H1 (cell line): ENCODE measurements at regions not wholly inside any gene's neighbourhood (a gene's known extent, or its start where the extent isn't known, plus 50 kb on each side); places are given as distances from the start of the nearest gene placed in this dataset.

Source experiments
- CTCF ChIA-PET: fragments of 300-600 bp; sonication (Branson Sonifier 250); formaldehyde crosslinking; loops from one replicate; lab custom pipeline; 2021; ENCODE audit not compliant: partially characterized antibody; lab: Charles Lee
- POLR2A ChIA-PET: fragments of 300-600 bp; sonication (Branson Sonifier 250); formaldehyde crosslinking; loops from one replicate; lab custom pipeline; 2021; ENCODE audit warnings: inconsistent platforms; ENCODE audit not compliant: partially characterized antibody; lab: Charles Lee
- DNase-seq, 2 experiments: peaks; one replicate each; pipeline versions ENCODE4 v3.0.0 to v3.0.0-alpha.2; 2010 to 2022; ENCODE audit warnings: low spot score in 2 of 2, low read depth in 1 of 2, mixed read lengths in 1 of 2
- FAIRE-seq: peaks from 2 replicates; lab custom pipeline; 2011; peaks lifted over from hg19 to GRCh38; lab: Jason Lieb, UNC
- H2AFZ ChIP-seq: 2 replicates; pipeline ENCODE4 v1.8.1; 2012; ENCODE audit warnings: low read length, inconsistent platforms
- H2AK5ac ChIP-seq: 2 replicates; pipeline ENCODE4 v1.6.1; 2013; ENCODE audit warnings: low read depth, low read length
- H2BK120ac ChIP-seq: replicated peaks from 2 replicates; pipeline ENCODE3; 2013; ENCODE audit warnings: low read depth, low read length, inconsistent platforms
- H2BK12ac ChIP-seq: 2 replicates; pipeline ENCODE4 v1.6.1; 2013; ENCODE audit warnings: low read depth, low read length
- H2BK15ac ChIP-seq: 2 replicates; pipeline ENCODE4 v1.6.1; 2013; ENCODE audit warnings: low read length
- H2BK20ac ChIP-seq: 2 replicates; pipeline ENCODE4 v1.6.1; 2013; ENCODE audit warnings: low read length
- H2BK5ac ChIP-seq: 2 replicates; pipeline ENCODE4 v1.6.1; 2013; ENCODE audit warnings: low read depth, low read length
- H3K14ac ChIP-seq: 2 replicates; pipeline ENCODE4 v1.6.1; 2013; ENCODE audit warnings: inconsistent platforms; ENCODE audit not compliant: insufficient read length
- H3K18ac ChIP-seq: 2 replicates; pipeline ENCODE4 v1.6.1; 2013; ENCODE audit warnings: low read length; ENCODE audit errors: extremely low read depth
- H3K23ac ChIP-seq: 2 replicates; pipeline ENCODE4 v1.6.1; 2013; ENCODE audit warnings: inconsistent platforms; ENCODE audit not compliant: insufficient read length
- H3K23me2 ChIP-seq: 2 replicates; pipeline ENCODE4 v1.6.1; 2013; ENCODE audit warnings: low read depth, low read length
- H3K27ac ChIP-seq: 2 replicates; pipeline ENCODE4 v1.6.1; 2011; ENCODE audit warnings: low read depth, low read length, inconsistent platforms
- H3K27me3 ChIP-seq, 4 experiments: replicated peaks in 1 of 4; 1 replicate in 1 of 4; 2 replicates in 3 of 4; pipeline versions ENCODE4 v1.6.1 to v1.8.1; 2011 to 2013; ENCODE audit warnings: low read length in 3 of 4, mild to moderate bottlenecking in 3 of 4, inconsistent platforms in 2 of 4, mixed read lengths in 2 of 4, moderate library complexity in 1 of 4; ENCODE audit not compliant: control insufficient read depth in 3 of 4, insufficient read depth in 3 of 4; ENCODE audit errors: extremely low read depth in 1 of 4
- H3K36me3 ChIP-seq, 4 experiments: 2 replicates each; pipeline versions ENCODE4 v1.6.1 to v1.8.1; 2011 to 2013; ENCODE audit warnings: mild to moderate bottlenecking in 4 of 4, low read length in 3 of 4, moderate library complexity in 2 of 4, control low read depth in 1 of 4, inconsistent platforms in 1 of 4; ENCODE audit not compliant: insufficient read depth in 4 of 4, control insufficient read depth in 2 of 4
- H3K4ac ChIP-seq: replicated peaks from 2 replicates; pipeline ENCODE3; 2013; ENCODE audit warnings: low read length, low read depth, mixed read lengths, inconsistent platforms; ENCODE audit not compliant: insufficient read length
- H3K4me1 ChIP-seq, 4 experiments: replicated peaks in 1 of 4; 1 replicate in 1 of 4; 2 replicates in 3 of 4; pipeline versions ENCODE4 v1.6.1 to v1.8.1; 2011 to 2013; ENCODE audit warnings: low read length in 3 of 4, inconsistent platforms in 2 of 4, mixed read lengths in 1 of 4; ENCODE audit not compliant: insufficient read depth in 4 of 4, control insufficient read depth in 3 of 4
- H3K4me2 ChIP-seq, 2 experiments: 2 replicates each; pipeline versions ENCODE4 v1.6.1 to v1.8.1; 2011 to 2013; ENCODE audit warnings: low read depth in 2 of 2, low read length in 2 of 2, control low read depth in 1 of 2, inconsistent platforms in 1 of 2, mild to moderate bottlenecking in 1 of 2; ENCODE audit not compliant: insufficient read depth in 1 of 2
- H3K4me3 ChIP-seq, 4 experiments: fragments of 200-600, 300-600 bp in 1 of 4; sonication (generic), shearing (Covaris generic), sonication (Bioruptor Twin) in 1 of 4; 2 replicates each; pipeline versions ENCODE4 v1.5.1 to v1.8.1; 2011 to 2016; ENCODE audit warnings: low read length in 4 of 4, low read depth in 3 of 4, control low read depth in 2 of 4, inconsistent platforms in 2 of 4, mild to moderate bottlenecking in 2 of 4, mixed read lengths in 1 of 4, moderate library complexity in 1 of 4; ENCODE audit not compliant: insufficient read depth in 2 of 4; ENCODE audit errors: extremely low read depth in 1 of 4
- H3K56ac ChIP-seq: replicated peaks from 2 replicates; pipeline ENCODE3; 2013; ENCODE audit warnings: low read depth, mild to moderate bottlenecking, mixed read lengths, low read length, inconsistent platforms; ENCODE audit not compliant: insufficient read length
- H3K79me1 ChIP-seq: 2 replicates; pipeline ENCODE4 v1.6.1; 2013; ENCODE audit warnings: low read depth, low read length, control low read depth
- H3K79me2 ChIP-seq, 2 experiments: 2 replicates each; pipeline versions ENCODE4 v1.6.1 to v1.8.1; 2012 to 2013; ENCODE audit warnings: low read length in 2 of 2, mild to moderate bottlenecking in 2 of 2, inconsistent platforms in 1 of 2; ENCODE audit not compliant: insufficient read depth in 2 of 2, control insufficient read depth in 1 of 2
- H3K9ac ChIP-seq, 4 experiments: replicated peaks in 1 of 4; 1 replicate in 1 of 4; 2 replicates in 3 of 4; pipeline versions ENCODE4 v1.6.1 to v1.8.1; 2011 to 2013; ENCODE audit warnings: low read depth in 3 of 4, low read length in 3 of 4, control low read depth in 2 of 4, mild to moderate bottlenecking in 2 of 4, moderate library complexity in 2 of 4, inconsistent platforms in 1 of 4; ENCODE audit errors: extremely low read depth in 1 of 4
- H3K9me3 ChIP-seq, 2 experiments: 2 replicates each; pipeline versions ENCODE4 v1.6.1 to v1.8.1; 2012 to 2013; ENCODE audit warnings: mild to moderate bottlenecking in 2 of 2, moderate library complexity in 2 of 2, control low read depth in 1 of 2, inconsistent platforms in 1 of 2, low read depth in 1 of 2, low read length in 1 of 2, mixed read lengths in 1 of 2; ENCODE audit not compliant: insufficient read depth in 2 of 2
- H4K20me1 ChIP-seq, 2 experiments: replicated peaks in 1 of 2; 2 replicates each; pipeline versions ENCODE3 to v1.8.1; 2011 to 2013; ENCODE audit warnings: inconsistent platforms in 2 of 2, low read length in 2 of 2, mild to moderate bottlenecking in 1 of 2; ENCODE audit not compliant: insufficient read depth in 2 of 2, control insufficient read depth in 1 of 2
- H4K5ac ChIP-seq: 2 replicates; pipeline ENCODE4 v1.6.1; 2013; ENCODE audit warnings: low read length, low read depth, mixed read lengths, inconsistent platforms; ENCODE audit not compliant: insufficient read length
- H4K8ac ChIP-seq: 2 replicates; pipeline ENCODE4 v1.8.0; 2013; ENCODE audit warnings: mild to moderate bottlenecking, moderate library complexity, low read length, inconsistent platforms; ENCODE audit not compliant: insufficient read depth; ENCODE audit errors: extremely low read depth
- H4K91ac ChIP-seq: replicated peaks from 2 replicates; pipeline ENCODE3; 2013; ENCODE audit warnings: low read length, mixed read lengths, inconsistent platforms; ENCODE audit not compliant: insufficient read length
- ASH2L ChIP-seq: fragments of 200-600, 300-600 bp; sonication (generic); IDR thresholded peaks from one replicate; pipeline ENCODE4 v1.7.1; 2017; ENCODE audit warnings: low read length
- ATF3 ChIP-seq: IDR thresholded peaks from 2 replicates; pipeline ENCODE4 v1.6.1; 2011; ENCODE audit warnings: low read depth, mild to moderate bottlenecking, low read length; ENCODE audit not compliant: insufficient read depth
- BACH1 ChIP-seq: IDR thresholded peaks from 2 replicates; pipeline ENCODE4 v1.6.1; 2012; ENCODE audit warnings: low read length, improper control_type of control experiment
- CTBP2 ChIP-seq: IDR thresholded peaks from 2 replicates; pipeline ENCODE4 v1.7.0; 2011; ENCODE audit warnings: borderline replicate concordance, mild to moderate bottlenecking, moderate library complexity, mixed read lengths, low read length; ENCODE audit not compliant: insufficient read depth, insufficient read length
- HDAC2 ChIP-seq, 2 experiments: fragments of 300-600 bp in 1 of 2; sonication (generic) in 1 of 2; IDR thresholded peaks; 2 replicates each; pipeline ENCODE4 v1.6.1; 2011 to 2012; ENCODE audit warnings: low read depth in 2 of 2, low read length in 2 of 2, mild to moderate bottlenecking in 2 of 2, moderate library complexity in 2 of 2, borderline replicate concordance in 1 of 2, inconsistent platforms in 1 of 2
- JUN ChIP-seq: IDR thresholded peaks from 2 replicates; pipeline ENCODE4 v1.6.1; 2011; ENCODE audit warnings: low read depth, mild to moderate bottlenecking, improper control_type of control experiment, low read length
- KDM4A ChIP-seq: IDR thresholded peaks from one replicate; pipeline ENCODE4 v1.7.1; 2012; ENCODE audit warnings: low read depth, mild to moderate bottlenecking, moderate library complexity, low read length, inconsistent platforms; ENCODE audit not compliant: severe bottlenecking
- MAFK ChIP-seq: IDR thresholded peaks from 2 replicates; pipeline ENCODE4 v1.6.1; 2012; ENCODE audit warnings: low read depth, mild to moderate bottlenecking, improper control_type of control experiment, low read length
- NANOG ChIP-seq: IDR thresholded peaks from 2 replicates; pipeline ENCODE4 v1.6.1; 2011; ENCODE audit warnings: low read length, low read depth, mild to moderate bottlenecking, inconsistent platforms; ENCODE audit not compliant: insufficient read depth, poor library complexity, severe bottlenecking
- RAD21 ChIP-seq, 2 experiments: IDR thresholded peaks in 1 of 2; conservative IDR thresholded peaks in 1 of 2; 2 replicates each; pipeline ENCODE4 v1.6.1; 2011; ENCODE audit warnings: low read depth in 2 of 2, low read length in 2 of 2, improper control_type of control experiment in 1 of 2, inconsistent platforms in 1 of 2, mild to moderate bottlenecking in 1 of 2, moderate library complexity in 1 of 2
- SP1 ChIP-seq: IDR thresholded peaks from 2 replicates; pipeline ENCODE4 v1.6.1; 2011; ENCODE audit warnings: low read depth, low read length
- USF2 ChIP-seq: IDR thresholded peaks from 2 replicates; pipeline ENCODE4 v1.6.1; 2011; ENCODE audit warnings: low read length, improper control_type of control experiment
- WGBS, 2 experiments: shearing (Covaris generic) in 1 of 2; methylation state at CpG; one replicate each; pipeline versions ENCODE4 v1.1.6 to v1.1.7; 2013 to 2015; ENCODE audit warnings: low lambda C conversion rate in 2 of 2, mixed read lengths in 2 of 2, inconsistent platforms in 1 of 2, low coverage in 1 of 2, missing lambda C conversion rate in 1 of 2; ENCODE audit not compliant: insufficient replicate concordance in 2 of 2, insufficient coverage in 1 of 2, insufficient read length in 1 of 2; ENCODE audit errors: extremely low coverage in 1 of 2, missing lambda C conversion rate in 1 of 2; 5-methylcytosine and 5-hydroxymethylcytosine counted together

DNA sequence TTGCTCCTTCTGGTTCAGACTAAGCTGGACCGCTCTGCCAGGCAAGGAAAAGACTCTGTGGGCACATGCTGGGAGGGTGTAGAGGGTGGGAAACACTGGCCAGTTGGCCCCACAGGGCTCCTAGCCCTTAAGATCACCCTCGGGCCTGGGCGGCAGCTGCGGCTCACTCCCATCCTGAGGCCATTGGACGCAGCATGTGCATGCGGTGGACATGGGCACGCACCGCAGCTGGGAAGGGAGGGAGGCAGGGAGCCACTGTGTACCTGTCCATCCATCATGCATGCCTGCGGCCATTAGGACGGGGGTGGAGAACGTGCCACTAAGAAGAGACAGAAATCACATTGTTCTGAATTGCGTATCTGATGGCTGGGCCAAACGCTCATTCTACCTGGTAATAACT lies 140.1 kb upstream of the THBS2 start:
- no peak overlapping the region for H4K8ac ChIP-seq
- peaks cover 15 to 23% of the 10 kb centered on the region in 2 experiments for H3K9me3 ChIP-seq
- H3K14ac ChIP-seq = no peak overlapping the region
- no peak for FAIRE-seq
- no peaks in the 10 kb centered on the region for H3K4me1 ChIP-seq
- no peak overlapping the region for H2BK15ac ChIP-seq
- H3K79me1 ChIP-seq = no peaks in the 10 kb centered on the region
- H3K27me3 ChIP-seq = no peaks in the 10 kb centered on the region
- H4K5ac ChIP-seq = no peak overlapping the region
- ChIA-PET POLR2A (no interaction called here), CTCF (no interaction called here)
- H3K9ac ChIP-seq = no peak overlapping the region
- no peaks in the 10 kb centered on the region for H3K79me2 ChIP-seq
- H2BK120ac ChIP-seq = no peak overlapping the region
- H2AFZ ChIP-seq = no peak overlapping the region
- no peak overlapping the region for H4K91ac ChIP-seq
- H3K4ac ChIP-seq = no peak overlapping the region
- WGBS, 2 experiments = 82% methylated on average over 12 of the region's 13 CpGs; no CpG with 5 or more reads in 1 of the 2 experiments
- no peak overlapping the region for H3K4me3 ChIP-seq
- H2AK5ac ChIP-seq = no peak overlapping the region
- H3K27ac ChIP-seq = no peak overlapping the region
- H3K56ac ChIP-seq = no peak overlapping the region
- H3K18ac ChIP-seq = no peak overlapping the region
- H3K23ac ChIP-seq = no peak overlapping the region
- no peak overlapping the region for H2BK12ac ChIP-seq
- no peaks in the 10 kb centered on the region for H4K20me1 ChIP-seq
- no peaks in the 10 kb centered on the region for H3K36me3 ChIP-seq
- no peak overlapping the region for H2BK20ac ChIP-seq
- H3K23me2 ChIP-seq = no peaks in the 10 kb centered on the region
- H3K4me2 ChIP-seq = no peak overlapping the region
- DNase-seq = no peak
- H2BK5ac ChIP-seq = no peak overlapping the region
- no peak for TF ChIP-seq ATF3
- TF ChIP-seq JUN = no peak
- no peak for TF ChIP-seq NANOG
- no peak for TF ChIP-seq USF2
- no peak for TF ChIP-seq HDAC2 (IDR thresholded peaks at IDR 0.05; ENCODE audit: borderline replicate concordance in 1 of 2, low read depth in 2 of 2, low read length in 2 of 2)
- no peak for TF ChIP-seq BACH1
- no peak for TF ChIP-seq RAD21 (IDR thresholded peaks at IDR 0.05 in 1 of 2, conservative IDR thresholded peaks at IDR 0.05 in 1 of 2; ENCODE audit: low read depth in 2 of 2, low read length in 2 of 2)
- TF ChIP-seq ASH2L = no peak
- TF ChIP-seq MAFK = no peak
- no peak for TF ChIP-seq SP1
- TF ChIP-seq KDM4A = no peak
- no peak for TF ChIP-seq CTBP2
